GM21717 (cell line): ENCODE measurements at regions not wholly inside any gene's neighbourhood (a gene's known extent, or its start where the extent isn't known, plus 50 kb on each side); places are given as distances from the start of the nearest gene placed in this dataset.

Experiments
- ATAC-seq: cut with Tn5 transposase; IDR thresholded peaks from one replicate; pipeline ENCODE4 v1.9.1; 2021; ENCODE audit warnings: mild to moderate bottlenecking, moderate library complexity; ENCODE audit not compliant: unreplicated experiment

DNA sequence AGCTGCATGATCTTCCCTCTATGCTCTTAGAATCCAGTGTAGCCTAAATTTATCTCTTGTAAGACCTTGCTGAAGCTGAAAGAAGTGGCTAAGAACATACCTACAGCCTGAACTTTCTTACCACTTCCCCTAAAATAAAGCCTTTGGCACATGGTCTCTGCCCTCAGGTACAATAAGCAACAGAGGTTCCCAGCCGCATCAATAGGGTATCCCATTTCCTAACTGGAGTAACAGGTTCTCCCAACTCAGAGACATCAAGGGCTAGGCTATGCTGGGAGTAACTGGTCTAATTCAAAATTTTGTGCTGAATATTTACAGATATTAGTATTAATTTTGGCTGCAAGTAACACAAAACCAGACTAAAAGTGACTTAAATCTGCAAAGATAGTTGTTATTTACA is 335.8 kb upstream of the TRPC7 start:
- ATAC-seq, result no peak

DNA sequence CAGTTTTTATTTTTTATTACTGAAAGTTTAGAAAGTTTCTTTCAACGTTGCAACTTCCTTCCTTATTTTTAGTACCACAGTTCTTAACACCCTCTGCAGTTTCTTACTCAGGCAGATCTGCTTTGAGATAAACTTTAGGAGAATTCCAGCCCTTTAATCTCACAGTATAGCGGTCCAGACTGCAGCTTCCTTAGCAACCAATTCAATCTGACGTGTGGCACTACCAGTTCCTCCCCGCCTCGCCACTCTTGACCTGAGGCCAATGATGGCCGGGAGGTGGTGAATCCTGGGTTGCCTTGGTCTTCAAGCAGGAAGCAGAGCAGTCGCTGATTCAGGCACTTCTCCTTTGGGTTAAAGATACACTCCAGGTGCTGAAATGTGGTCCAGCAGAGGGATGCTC is 334.3 kb upstream of the TRPC7 start:
- ATAC-seq, result no peak

DNA sequence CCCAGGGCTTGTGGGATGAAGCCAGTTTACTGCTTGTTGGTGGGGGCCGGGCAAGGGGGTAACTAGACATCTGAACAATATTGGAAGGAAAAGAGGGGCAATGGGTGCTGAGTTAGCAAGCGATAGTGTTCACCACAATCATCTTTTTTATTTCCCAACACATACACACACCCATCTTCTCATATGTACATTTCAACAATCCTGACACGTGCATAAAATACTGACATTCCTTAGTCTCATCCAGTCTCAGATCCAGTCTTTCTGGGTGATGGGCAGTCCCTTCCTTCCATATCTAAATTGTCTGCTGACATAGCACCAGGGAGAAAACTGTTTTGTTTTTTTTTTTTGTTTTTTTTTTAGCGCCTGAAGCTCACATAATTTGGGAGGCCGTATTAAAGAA is 333.6 kb upstream of the TRPC7 start:
- no peak for ATAC-seq

DNA sequence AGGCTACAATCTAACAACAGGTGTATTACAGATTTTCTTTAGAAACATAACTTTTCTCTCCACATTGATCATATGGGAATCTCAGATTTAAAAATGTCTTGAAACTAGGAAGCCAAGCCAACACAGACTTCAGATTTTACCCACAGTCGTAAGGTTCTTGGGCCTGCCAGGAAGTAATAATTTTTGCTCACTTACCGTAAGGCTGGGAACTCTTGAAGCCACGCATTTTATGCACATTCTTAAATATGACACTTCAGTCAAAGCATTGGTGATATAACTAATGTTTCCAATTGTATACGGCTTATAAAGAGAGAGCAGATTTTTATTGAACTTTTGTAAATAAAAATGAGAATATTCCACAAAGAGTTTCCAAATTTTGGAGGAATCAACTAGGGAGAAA is 328.9 kb upstream of the TRPC7 start:
- ATAC-seq, result no peak

DNA sequence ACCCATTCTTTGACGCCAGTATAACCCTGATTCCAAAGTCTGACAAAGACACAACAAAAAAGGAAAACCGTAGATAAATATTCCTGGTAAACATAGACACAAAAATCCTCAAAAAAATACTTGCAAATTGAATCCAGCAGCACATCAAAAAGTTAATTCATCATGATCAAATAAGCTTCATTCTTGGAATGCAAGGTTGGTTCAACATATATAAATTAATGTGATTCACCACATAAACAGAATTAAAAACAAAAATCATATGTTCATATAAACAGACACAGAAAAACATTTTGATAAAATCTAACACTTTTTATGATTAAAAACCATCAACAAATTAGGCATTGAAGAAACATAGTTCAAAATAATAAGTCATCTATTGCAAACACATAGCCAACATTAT is 324.2 kb upstream of the TRPC7 start:
- no peak for ATAC-seq

DNA sequence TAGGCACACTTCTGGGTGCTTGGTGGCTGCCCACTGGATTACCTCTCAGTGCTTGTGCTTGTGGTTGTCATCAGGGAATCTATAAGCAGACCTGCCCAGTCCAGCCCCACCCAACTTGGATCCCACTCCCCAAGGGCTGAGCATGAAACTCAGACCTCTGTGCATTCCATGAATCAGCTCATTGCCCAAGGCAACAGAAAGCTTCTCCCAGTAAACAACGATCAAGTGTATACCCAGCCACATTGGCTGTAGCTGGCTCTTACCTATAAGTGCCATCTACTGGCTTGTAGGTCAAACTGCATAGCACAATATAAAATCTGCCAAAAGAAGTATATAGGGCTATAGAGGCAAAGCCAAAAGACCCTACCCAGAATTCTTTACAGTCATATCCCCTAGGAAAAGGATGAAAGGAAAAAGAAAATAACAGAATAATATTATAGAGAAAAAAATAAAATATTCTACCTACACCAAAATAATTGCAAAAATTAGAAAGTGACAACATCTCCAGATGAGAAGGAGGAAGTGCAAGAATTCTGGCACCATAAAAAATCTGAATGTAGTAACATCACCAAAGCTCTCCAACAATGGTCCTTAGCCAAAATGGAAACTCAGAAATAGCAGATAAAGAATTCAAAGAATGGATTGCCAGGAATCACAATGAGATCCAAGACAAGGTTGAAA is 321.0 kb upstream of the TRPC7 start:
- ATAC-seq, result no peak

DNA sequence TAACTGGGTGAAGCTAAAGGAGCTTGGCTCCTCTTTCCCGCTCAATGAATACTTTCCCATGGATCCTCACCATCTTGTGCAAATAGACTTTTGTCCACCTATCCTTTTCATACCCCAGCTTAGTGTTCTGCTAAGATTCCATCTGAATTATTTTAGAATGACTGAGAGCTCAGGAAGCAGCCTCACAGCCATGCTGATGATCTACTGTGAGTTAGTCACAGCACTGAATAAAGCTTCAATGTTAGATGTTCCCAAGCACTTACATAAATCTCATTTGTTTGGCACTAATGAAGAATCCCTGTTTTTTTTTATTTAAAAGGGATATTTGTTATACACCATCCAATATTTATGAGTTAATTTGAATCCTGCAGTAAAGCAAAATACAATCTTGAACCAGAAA is 317.6 kb upstream of the TRPC7 start:
- no peak for ATAC-seq

DNA sequence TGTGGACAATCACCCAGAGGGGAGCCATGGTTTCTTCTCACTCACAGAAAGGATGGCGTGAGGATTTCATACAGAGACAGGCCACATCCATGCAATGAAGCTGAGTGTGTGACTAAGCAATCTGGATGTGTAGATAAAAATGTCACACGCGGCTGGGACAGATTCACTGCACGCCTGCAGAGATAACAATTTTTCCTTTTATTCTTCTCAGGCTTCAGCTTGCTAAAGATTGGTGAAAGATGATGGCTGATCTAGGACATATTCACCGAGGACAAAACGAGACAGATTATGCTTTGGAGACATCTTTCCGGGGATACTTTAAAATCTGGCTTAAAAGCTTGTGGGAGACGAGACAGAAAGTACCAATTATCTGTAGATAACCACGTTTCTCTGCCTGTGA is 313.9 kb upstream of the TRPC7 start:
- ATAC-seq, result no peak

DNA sequence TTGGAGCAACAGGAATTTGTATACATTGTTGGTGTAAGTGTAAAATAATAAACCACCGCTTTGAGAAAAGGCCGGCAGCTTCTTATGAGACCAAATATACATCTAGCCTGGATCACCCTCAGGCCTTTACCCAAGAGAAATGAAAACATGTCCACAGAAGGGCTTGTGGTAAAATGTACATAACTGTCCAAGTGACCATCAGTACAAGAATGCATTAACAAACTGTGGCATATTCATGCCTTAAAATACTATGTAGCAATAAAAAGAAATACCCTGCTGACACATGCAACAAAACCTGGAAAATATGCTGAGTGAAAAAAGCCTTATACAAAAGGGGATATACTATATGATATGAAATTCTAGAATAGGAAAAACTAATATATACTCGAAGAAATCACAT is 311.9 kb upstream of the TRPC7 start:
- no peak for ATAC-seq

DNA sequence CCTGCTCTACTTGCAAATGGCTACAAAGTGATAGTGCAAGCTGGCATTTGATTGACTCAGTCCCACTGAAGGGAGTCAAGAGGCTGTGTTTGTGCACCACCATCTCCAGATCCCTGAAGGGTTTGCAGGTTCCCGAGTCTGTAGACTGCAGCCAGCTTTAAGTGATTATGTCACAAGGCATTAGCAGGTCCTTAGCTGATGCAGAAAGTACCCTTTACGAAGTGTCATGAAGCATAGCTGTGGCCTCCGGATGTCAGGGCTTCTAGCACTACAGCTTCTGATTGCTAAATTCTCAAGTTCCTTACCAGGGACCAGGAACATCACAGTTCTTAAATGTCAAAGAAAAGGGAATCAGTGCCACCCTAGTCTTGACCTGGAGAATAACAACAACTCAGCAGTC is 311.3 kb upstream of the TRPC7 start:
- no peak for ATAC-seq

DNA sequence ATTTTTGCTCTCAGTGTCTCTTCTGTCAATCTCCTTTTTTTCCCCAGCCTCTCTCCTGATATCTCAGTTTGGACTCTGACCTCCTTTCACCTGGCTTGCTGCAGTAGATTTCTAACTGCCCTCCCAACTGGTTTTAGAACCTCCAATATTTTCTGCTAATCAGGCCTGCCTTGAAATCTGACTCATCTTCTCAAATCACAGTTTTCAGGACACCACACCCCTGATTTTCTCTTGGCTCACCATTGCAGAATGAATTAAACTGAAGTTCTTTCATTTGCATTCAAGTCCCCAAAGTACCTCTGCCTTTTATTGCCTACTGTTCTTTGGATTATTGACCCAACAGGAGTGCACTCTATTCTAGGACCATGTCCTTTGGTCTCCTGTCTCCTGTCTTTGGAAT is 310.4 kb upstream of the TRPC7 start:
- ATAC-seq, result no peak

DNA sequence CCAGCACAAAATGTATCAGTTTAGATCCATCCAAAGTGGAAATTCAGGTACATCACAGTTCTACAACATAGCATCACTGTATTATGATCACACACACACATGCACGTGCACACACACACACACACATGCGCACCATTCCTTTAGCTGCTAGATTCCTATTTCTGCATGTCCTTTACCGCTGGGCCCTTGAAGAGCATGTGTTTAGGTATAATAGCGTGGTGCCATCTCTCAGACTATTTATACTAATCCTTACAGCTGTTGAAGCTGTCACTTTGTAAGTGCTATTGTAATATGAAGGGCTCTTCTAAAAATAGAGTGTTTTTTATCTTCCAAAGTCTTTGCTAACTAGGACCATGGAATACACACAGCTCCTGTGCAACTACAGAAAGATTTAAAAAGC is 308.8 kb upstream of the TRPC7 start:
- no peak for ATAC-seq

DNA sequence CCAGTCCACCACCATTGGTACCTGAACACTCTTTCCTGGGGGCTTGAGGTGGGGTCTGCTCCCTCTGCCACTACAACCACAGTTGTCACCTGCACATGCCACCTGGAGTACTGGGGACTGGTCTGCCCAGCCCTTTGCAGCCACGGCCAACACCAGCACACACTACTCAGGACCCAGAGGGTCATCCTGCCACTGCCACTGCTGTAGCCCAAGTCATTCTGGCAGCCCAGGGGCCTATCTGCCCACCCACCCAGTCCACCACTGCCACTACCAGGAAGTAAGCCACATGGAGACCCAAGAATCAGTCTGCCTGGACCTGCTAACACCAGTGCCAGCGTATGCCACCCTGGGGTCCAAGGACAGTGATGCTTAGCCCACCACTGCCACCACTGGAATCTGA is 302.4 kb upstream of the TRPC7 start:
- ATAC-seq, result no peak

DNA sequence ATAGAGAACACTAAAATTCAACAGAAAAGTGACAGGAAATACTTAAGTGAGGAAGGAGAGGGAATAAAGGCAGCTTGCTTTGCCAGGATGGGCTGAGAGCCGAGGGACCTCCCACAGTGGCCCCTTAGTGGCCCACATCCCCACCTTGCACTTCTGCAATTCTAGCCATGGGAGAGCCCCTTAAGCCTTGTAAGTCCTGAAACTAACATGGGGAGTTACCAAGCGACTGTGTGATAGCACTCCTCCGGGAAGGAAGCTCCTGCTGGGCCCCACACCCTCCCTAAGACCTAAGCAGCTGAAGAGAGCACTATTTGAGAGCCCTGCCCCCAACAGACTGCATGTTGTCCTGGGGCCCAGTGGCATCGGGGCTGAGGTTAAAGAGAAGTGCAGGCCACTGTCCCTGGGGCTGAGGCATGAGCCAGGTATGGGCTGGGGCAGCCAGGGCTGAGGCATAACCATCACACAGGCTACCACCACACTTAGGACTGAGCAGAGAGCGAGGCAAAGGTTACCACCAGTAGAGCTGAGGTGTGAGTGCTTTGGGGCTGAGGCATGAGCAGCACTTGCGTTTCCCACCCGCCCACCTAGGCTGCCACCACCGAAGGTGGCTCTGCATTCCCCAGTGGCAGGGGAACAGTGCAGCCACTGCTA is 301.8 kb upstream of the TRPC7 start:
- no peak for ATAC-seq

DNA sequence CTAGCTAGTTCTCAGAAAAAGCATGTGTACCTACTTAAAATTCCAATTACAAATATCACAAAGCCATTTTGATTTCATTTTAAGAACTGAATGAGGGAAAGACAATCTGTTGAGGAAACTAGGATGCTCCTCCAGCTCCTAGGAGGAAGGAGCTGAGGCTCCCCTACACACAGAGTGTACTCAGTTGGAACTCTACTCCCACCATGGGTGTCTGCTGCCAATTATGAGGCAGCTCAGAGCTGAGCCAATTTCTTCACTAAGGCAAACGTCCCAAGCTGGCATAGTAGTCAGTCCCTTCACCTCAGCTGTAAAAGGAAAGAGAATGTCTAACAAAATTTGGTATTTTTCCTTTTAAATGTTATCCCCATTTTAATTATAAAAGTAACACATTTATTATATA is 300.0 kb upstream of the TRPC7 start:
- ATAC-seq, result no peak

DNA sequence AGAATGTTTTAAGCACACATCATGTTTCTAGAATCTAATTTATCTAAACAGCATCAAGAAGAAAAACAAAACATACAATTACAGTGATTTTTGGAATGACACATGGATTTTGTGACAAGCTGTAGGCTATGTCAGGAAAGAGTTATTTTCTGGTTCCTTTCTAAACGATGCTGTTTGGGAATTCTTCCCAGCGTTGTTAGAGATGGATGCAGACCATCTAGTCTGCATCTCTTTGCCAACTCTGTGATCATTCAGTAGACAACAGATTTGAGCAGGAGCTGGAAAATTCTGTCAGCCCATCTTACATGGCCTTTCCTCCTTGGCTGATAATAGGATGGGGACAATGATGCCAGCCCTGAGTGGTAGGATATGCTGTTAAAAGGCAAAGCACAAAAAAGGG is 295.7 kb upstream of the TRPC7 start:
- ATAC-seq, result no peak

DNA sequence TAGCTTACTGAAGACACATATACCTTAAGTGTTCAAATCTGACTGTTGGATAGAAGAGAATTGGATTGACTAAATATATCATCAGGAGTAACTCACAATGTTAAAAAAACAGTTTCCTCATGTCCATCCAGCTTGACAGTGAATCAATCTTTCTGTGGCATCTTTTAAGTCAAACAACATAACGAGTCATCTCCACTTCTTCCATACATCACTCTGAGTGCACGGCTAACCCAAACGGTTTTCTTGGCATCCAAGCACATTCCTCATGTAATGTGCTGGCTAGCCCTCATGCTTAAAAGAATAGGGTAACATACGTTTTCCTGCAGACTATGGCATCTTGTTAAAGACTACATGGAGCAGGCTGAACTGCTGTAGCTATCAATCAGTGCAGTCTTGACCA is 291.5 kb upstream of the TRPC7 start:
- no peak for ATAC-seq

DNA sequence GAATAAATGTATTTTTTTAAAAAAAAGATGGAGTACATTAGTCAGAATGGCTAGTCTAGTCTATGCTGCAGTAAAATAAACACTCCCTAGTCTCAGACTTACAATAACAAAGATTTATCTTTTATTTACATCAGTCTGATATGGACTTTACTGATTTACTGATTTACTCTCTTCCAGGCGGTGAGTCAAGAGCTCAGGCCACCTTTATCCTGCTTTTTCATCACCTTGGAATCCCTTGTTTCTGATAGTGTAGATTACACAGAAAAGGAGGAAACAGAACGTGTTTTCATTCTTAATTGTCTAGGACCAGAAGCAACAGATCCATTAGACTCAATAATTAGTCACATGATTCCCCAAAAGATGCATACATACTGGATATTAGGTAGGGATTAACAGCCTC is 290.1 kb upstream of the TRPC7 start:
- ATAC-seq, result no peak

DNA sequence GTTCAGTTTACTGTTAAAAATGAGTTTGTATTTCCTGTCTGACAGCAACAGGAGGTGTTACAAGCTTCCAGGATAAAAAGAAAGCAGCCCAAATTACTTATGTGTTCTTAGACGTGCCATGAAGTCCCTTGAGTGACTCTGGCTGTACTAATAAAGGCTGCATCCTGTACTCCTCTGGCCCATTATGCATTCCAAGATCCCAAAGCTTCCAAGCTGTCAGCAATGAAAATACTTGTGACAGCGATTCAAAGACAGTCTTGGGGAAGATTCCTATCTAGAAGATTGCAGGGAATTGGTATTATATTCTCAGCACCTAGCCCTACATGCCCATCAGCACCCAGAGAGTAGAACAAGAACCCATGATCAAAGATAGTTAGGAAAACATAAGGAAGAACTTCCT is 281.6 kb upstream of the TRPC7 start:
- ATAC-seq, result no peak

DNA sequence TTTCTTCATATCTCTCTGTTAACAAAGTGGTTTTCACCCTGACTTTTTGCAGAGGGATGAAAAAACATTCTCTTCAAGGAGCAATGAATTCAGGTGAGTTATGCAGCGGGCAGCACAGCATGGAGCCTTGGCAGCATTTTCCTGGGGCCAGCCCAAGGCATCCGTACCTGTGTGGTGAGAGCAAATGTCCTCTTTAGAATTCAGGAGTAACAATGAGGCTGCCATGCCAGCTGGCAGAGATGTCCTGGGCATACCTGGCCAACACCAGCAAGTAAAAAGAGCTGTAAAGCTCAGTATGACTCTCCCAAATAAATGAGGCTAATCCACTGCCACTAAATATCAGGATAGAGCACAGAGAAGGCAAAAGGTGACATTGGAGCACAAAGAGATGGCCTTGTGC is 277.6 kb upstream of the TRPC7 start:
- no peak for ATAC-seq

DNA sequence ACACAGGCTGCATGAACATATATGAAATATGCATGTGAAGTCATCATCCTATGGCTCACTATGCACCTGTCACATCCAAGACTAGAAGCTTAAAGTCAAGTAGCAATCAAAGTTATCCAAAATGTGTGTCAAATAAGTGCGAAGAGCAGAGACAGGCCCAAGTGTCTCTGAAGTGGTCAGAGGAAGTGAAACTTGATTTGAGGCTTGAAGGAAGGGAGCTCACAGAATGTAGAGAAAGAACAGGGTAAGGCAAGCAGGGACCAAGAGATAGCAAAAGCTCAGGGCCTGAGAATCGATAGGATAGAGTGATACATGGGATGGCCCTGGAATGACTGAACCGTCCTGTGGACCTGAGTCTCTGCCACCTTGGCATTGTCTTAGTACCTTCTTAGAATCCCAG is 274.3 kb upstream of the TRPC7 start:
- ATAC-seq, result no peak

DNA sequence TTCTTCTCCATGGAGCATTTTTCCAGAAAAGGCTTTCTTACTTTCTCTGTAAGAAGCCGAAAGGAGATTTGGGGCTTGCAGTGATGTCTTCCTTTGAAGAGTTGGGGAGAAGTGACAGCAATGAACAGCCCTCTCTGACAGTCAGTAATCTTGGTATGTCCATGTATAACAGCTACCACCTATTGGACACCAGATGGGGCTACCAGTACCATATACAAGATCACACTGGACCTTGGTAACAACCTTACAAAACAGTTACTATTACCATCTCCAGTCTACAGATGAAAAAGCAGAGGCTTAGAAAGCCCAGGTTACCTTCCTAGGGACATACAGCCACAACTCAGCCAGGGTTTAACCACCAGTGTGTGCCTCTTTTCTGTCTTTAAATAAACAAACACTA is 272.7 kb upstream of the TRPC7 start:
- ATAC-seq, result no peak

DNA sequence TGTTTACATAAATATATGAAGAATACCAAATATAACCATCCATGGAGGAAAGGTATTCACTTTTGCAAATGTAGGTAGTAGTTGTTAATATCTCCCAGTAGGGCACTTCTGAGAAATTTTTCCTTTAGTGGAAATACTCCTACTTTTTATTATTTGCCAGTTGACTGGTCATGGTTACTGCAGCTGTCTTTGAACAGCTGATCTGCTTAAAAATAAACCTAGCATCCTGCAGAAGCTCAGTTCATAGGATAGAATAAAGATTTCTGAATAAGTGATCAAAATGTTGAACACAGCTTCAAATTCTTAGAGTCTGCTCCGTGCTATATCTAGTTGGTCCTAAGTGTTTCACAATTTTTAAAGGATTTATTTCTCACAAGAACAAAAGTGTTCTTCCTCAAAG is 270.7 kb upstream of the TRPC7 start:
- ATAC-seq, result no peak
